Transverse colon (tissue), 4 donors: ENCODE measurements at regions not wholly inside any gene's neighbourhood (a gene's known extent, or its start where the extent isn't known, plus 50 kb on each side); places are given as distances from the start of the nearest gene placed in this dataset.

ENCODE experiments used
- DNase-seq: peaks from one replicate; pipeline ENCODE4 v3.0.0-alpha.2; 2019
- H3K27ac ChIP-seq, 4 donors: fragments of 200-600 bp; sonication (generic); 2 replicates each; pipeline ENCODE4 v1.5.1; 2016 to 2018; ENCODE audit warnings: inconsistent platforms in 4 of 4
- H3K27me3 ChIP-seq: fragments of 200-600 bp; sonication (generic); 2 replicates; pipeline ENCODE4 v1.5.1; 2017; ENCODE audit warnings: inconsistent platforms
- H3K36me3 ChIP-seq, 4 donors: fragments of 200-600 bp; sonication (generic); 2 replicates each; pipeline ENCODE4 v1.5.1; 2017 to 2019; ENCODE audit warnings: inconsistent platforms in 4 of 4
- H3K4me1 ChIP-seq, 4 donors: fragments of 200-600 bp; sonication (generic); 2 replicates each; pipeline ENCODE4 v1.5.1; 2017 to 2020; ENCODE audit warnings: inconsistent platforms in 4 of 4
- H3K4me3 ChIP-seq, 4 donors: fragments of 200-600 bp; sonication (generic); 1 replicate in 1 of 4; 2 replicates in 3 of 4; pipeline versions ENCODE4 v1.5.1 to v1.6.1; 2017 to 2019; ENCODE audit warnings: inconsistent platforms in 4 of 4
- H3K9me3 ChIP-seq, 2 donors: fragments of 200-600 bp; sonication (generic); 2 replicates each; pipeline ENCODE4 v1.5.1; 2017 to 2019; ENCODE audit warnings: inconsistent platforms in 2 of 2
- CTCF ChIP-seq, 5 experiments: fragments of 200-600 bp in 3 of 5; fragments of 450-650 bp in 2 of 5; sonication (generic) in 3 of 5; IDR thresholded peaks; 1 replicate in 2 of 5; 2 replicates in 3 of 5; pipeline ENCODE4 v1.5.1; 2016 to 2017; ENCODE audit warnings: antibody characterized with exemption in 5 of 5, inconsistent platforms in 3 of 5, mild to moderate bottlenecking in 2 of 5, moderate library complexity in 1 of 5
- EP300 ChIP-seq: sonication (generic); formaldehyde crosslinking; IDR thresholded peaks from one replicate; pipeline ENCODE4 v1.6.1; 2017; ENCODE audit warnings: antibody characterized with exemption, low read depth
- POLR2A ChIP-seq: fragments of 450-650 bp; IDR thresholded peaks from one replicate; pipeline ENCODE4 v1.6.1; 2016; ENCODE audit warnings: antibody characterized with exemption, mild to moderate bottlenecking, moderate library complexity
- POLR2AphosphoS5 ChIP-seq, 3 donors: sonication (generic); formaldehyde crosslinking; IDR thresholded peaks; one replicate each; pipeline ENCODE4 v1.6.1; 2016; ENCODE audit warnings: antibody characterized with exemption in 3 of 3
- WGBS, 2 donors: methylation state at CpG; one replicate each; pipeline ENCODE4 v1.1.5; 2018; ENCODE audit warnings: low coverage in 1 of 2; 5-methylcytosine and 5-hydroxymethylcytosine counted together
- in situ Hi-C, 4 donors: fragments of 200-750 bp; cut with MboI; loops; one replicate each; pipeline versions ENCODE4 v1.15.0 to v1.15.1; 2017; ENCODE audit warnings: low sequenced_read_pairs in 3 of 4, low pct_ligation_motif_present in 1 of 4, low pct_unique_long_range_greater_than_20kb in 1 of 4
- intact Hi-C: fragments of 100-400 bp; cut with DNase I; formaldehyde crosslinking; loops from one replicate; pipeline ENCODE4 v1.15.1; 2023; ENCODE audit warnings: low total_unique reads

GRCh38 chr4:28443371-28443770 lies 1582.7 kb downstream of the STIM2 start:
- TF ChIP-seq POLR2A (no peak), POLR2AphosphoS5 (IDR thresholded peaks at IDR 0.05) (no peak), EP300 (no peak), CTCF (IDR thresholded peaks at IDR 0.05) (no peak)
- Histone ChIP-seq H3K27me3 (no peaks in the 10 kb centered on the region), H3K4me1 (no peaks in the 10 kb centered on the region), H3K9me3 (no peaks in the 10 kb centered on the region), H3K36me3 (no peaks in the 10 kb centered on the region), H3K27ac (no peak overlapping the region), H3K4me3 (no peak overlapping the region)
- WGBS, 2 donors: 92 to 97% methylated on average over 3 of the region's 3 CpGs
- no peak for DNase-seq
- intact Hi-C loops (no loop called here), in situ Hi-C loops (no loop called here)

- DNase-seq: no peak
- no peaks in the 10 kb centered on the region for H3K27me3 ChIP-seq
- H3K4me3 ChIP-seq: no peak overlapping the region
- no peaks in the 10 kb centered on the region for H3K9me3 ChIP-seq
- 77 to 97% methylated on average over 6 to 7 of the region's 7 CpGs for WGBS, 2 donors
- in situ Hi-C loops (no loop called here), intact Hi-C loops (no loop called here)
- H3K27ac ChIP-seq: no peak overlapping the region
- no peak for TF ChIP-seq POLR2A
- H3K36me3 ChIP-seq: no peaks in the 10 kb centered on the region
- peaks cover 0 to 4% (median 0%) of the 10 kb centered on the region in 4 donors for H3K4me1 ChIP-seq
These were observed 1583.3 kb downstream of the STIM2 start for GRCh38 chr4:28443801-28444412.

DNA sequence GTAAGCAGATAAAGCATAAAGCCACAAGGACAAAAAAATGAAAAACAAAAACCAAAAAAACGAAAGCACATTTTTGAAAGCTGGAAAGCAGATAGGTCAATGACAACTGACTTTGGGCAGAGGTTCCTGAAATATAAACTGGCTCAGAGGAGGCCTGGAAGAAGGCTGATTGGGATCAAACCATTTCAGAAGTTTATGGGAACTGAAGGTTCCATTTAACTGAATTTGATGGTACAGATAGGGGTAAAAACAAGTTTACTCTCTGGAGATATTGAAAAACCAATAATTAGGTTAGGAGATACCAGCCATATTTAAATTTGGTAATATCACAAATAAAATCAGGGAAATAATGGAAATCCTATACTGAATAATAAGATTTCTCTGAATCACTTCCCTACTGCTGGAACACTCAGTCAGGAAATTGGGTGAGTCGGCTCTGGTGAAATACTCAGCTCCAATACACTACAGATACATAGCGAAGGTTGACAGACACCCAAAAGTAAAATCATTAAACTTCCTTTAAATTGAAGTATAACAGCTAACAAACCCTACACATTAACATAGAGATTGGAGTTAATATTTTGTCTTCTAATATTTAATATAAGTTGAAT lies 1584.3 kb downstream of the STIM2 start:
- Histone ChIP-seq H3K4me1 (peaks cover 0 to 11% (median 0%) of the 10 kb centered on the region in 4 donors), H3K27ac (no peak overlapping the region), H3K4me3 (no peak overlapping the region), H3K36me3 (no peaks in the 10 kb centered on the region), H3K27me3 (no peaks in the 10 kb centered on the region), H3K9me3 (no peaks in the 10 kb centered on the region)
- WGBS, 2 donors: 78 to 85% methylated on average over 2 to 3 of the region's 3 CpGs
- intact Hi-C loops: no loop called here
- TF ChIP-seq POLR2AphosphoS5 (IDR thresholded peaks at IDR 0.05) (no peak), CTCF (IDR thresholded peaks at IDR 0.05) (no peak)
- DNase-seq: no peak
- in situ Hi-C loops: no loop called here

- Histone ChIP-seq H3K4me1 (peaks cover 0 to 11% (median 0%) of the 10 kb centered on the region in 4 donors), H3K9me3 (no peaks in the 10 kb centered on the region), H3K27me3 (no peaks in the 10 kb centered on the region), H3K27ac (no peak overlapping the region), H3K4me3 (peak overlapping the region in 1 of 4 donors; percentile 2), H3K36me3 (no peaks in the 10 kb centered on the region)
- no peak for DNase-seq
- 36 to 45% methylated on average over 3 of the region's 3 CpGs for WGBS, 2 donors
- in situ Hi-C loops: no loop called here
- TF ChIP-seq POLR2A (no peak), CTCF (IDR thresholded peaks at IDR 0.05) (no peak), POLR2AphosphoS5 (IDR thresholded peaks at IDR 0.05) (no peak), EP300 (no peak)
- intact Hi-C loops: no loop called here
These were observed 1588.4 kb downstream of the STIM2 start for GRCh38 chr4:28449085-28449484.

DNA sequence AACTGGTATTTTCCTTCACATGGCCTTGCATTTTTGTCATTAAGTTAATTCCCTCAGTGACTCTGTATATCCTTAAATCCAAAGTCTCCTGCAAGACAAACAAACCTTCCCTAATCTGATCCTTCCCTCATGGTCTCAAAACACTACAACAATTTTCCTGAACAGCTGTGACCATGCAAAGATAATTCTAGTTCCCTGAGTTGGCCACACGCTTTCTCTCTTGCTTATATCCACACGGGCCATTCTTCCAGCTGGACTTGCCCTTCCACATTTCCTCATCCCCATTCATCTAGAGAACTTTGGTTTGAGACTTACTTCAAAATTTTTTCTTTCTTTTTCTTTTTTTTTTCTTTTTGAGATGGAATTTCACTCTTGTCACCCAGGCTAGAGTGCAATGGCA lies 1590.7 kb downstream of the STIM2 start:
- intact Hi-C loops: no loop called here
- H3K4me3 ChIP-seq: no peak overlapping the region
- 78 to 84% methylated on average over 2 of the region's 2 CpGs for WGBS, 2 donors
- H3K9me3 ChIP-seq: no peaks in the 10 kb centered on the region
- H3K27me3 ChIP-seq: no peaks in the 10 kb centered on the region
- no peak overlapping the region for H3K27ac ChIP-seq
- no peaks in the 10 kb centered on the region for H3K36me3 ChIP-seq
- peaks cover 0 to 11% (median 0%) of the 10 kb centered on the region in 4 donors for H3K4me1 ChIP-seq
- no peak for TF ChIP-seq EP300
- TF ChIP-seq POLR2A: no peak
- TF ChIP-seq CTCF (IDR thresholded peaks at IDR 0.05): no peak
- no peak for TF ChIP-seq POLR2AphosphoS5 (IDR thresholded peaks at IDR 0.05)
- in situ Hi-C loops: no loop called here
- no peak for DNase-seq
